Kidney (tissue), 13 donors: ENCODE measurements at regions not wholly inside any gene's neighbourhood (a gene's known extent, or its start where the extent isn't known, plus 50 kb on each side); places are given as distances from the start of the nearest gene placed in this dataset.

Source experiments
- DNase-seq, 5 donors: peaks; one replicate each; pipeline ENCODE4 v3.0.0-alpha.2; 2013 to 2020
- FAIRE-seq: peaks from 2 replicates; lab custom pipeline; 2012; peaks lifted over from hg19 to GRCh38; lab: Jason Lieb, UNC
- H3K27ac ChIP-seq, 2 donors: one replicate each; pipeline ENCODE4 v1.7.0; 2013; ENCODE audit warnings: low read depth in 2 of 2, low read length in 2 of 2, inconsistent platforms in 1 of 2
- H3K27me3 ChIP-seq: one replicate; pipeline ENCODE4 v1.7.1; 2013; ENCODE audit warnings: low read length, inconsistent platforms; ENCODE audit not compliant: control insufficient read depth, insufficient read depth
- H3K36me3 ChIP-seq, 3 donors: one replicate each; pipeline versions ENCODE4 v1.7.0 to v1.7.1; 2013; ENCODE audit warnings: low read length in 3 of 3, control low read depth in 1 of 3, inconsistent platforms in 1 of 3; ENCODE audit not compliant: insufficient read depth in 3 of 3, control insufficient read depth in 2 of 3
- H3K4me1 ChIP-seq, 3 donors: one replicate each; pipeline versions ENCODE4 v1.7.0 to v1.7.1; 2013; ENCODE audit warnings: low read length in 3 of 3, inconsistent platforms in 1 of 3, low read depth in 1 of 3; ENCODE audit not compliant: control insufficient read depth in 2 of 3, insufficient read depth in 2 of 3
- H3K4me3 ChIP-seq, 3 donors: one replicate each; pipeline versions ENCODE4 v1.7.0 to v1.8.1; 2013; ENCODE audit warnings: low read length in 3 of 3, control low read depth in 1 of 3, inconsistent platforms in 1 of 3
- H3K9ac ChIP-seq, 3 donors: one replicate each; pipeline versions ENCODE4 v1.7.0 to v1.7.1; 2013; ENCODE audit warnings: low read length in 3 of 3, control low read depth in 1 of 3, inconsistent platforms in 1 of 3
- H3K9me3 ChIP-seq, 3 donors: one replicate each; pipeline versions ENCODE4 v1.7.0 to v1.7.1; 2013; ENCODE audit warnings: low read length in 3 of 3, control low read depth in 1 of 3, inconsistent platforms in 1 of 3; ENCODE audit not compliant: control insufficient read depth in 2 of 3, insufficient read depth in 1 of 3
- CTCF ChIP-seq: IDR thresholded peaks from 3 replicates; pipeline ENCODE4 v1.5.1; 2012; ENCODE audit warnings: mild to moderate bottlenecking, moderate library complexity, borderline replicate concordance; ENCODE audit not compliant: insufficient read depth; ENCODE audit errors: extremely low read depth
- intact Hi-C: fragments of 100-400 bp; cut with DNase I; formaldehyde crosslinking; loops from one replicate; pipeline ENCODE4 v1.11.1; 2022
- donor health status: control.
- donor health status: control.
- donor health status: control.
- donor health status: control.
- donor health status: control.
- donor health status: DM: yes; HTN: yes; CAD: no.
- donor health status: Normal renal cell carcinoma (clear cell type).

- no peak for FAIRE-seq
- Histone ChIP-seq H3K9ac (no peak overlapping the region), H3K36me3 (no peaks in the 10 kb centered on the region), H3K4me1 (no peaks in the 10 kb centered on the region), H3K27me3 (no peaks in the 10 kb centered on the region), H3K4me3 (no peak overlapping the region), H3K9me3 (no peaks in the 10 kb centered on the region), H3K27ac (no peak overlapping the region)
- intact Hi-C loops = no loop called here
- no peak for TF ChIP-seq CTCF
- DNase-seq = no peak
Observed at GRCh38 chr12:30399859-30400258, 295.8 kb downstream of the IPO8 start.

- H3K9ac ChIP-seq = no peak overlapping the region
- no peak for FAIRE-seq
- no peaks in the 10 kb centered on the region for H3K36me3 ChIP-seq
- no peaks in the 10 kb centered on the region for H3K9me3 ChIP-seq
- intact Hi-C loops = no loop called here
- no peak for DNase-seq
- no peak for TF ChIP-seq CTCF
- no peak overlapping the region for H3K27ac ChIP-seq
- H3K4me1 ChIP-seq = no peaks in the 10 kb centered on the region
- H3K27me3 ChIP-seq = no peaks in the 10 kb centered on the region
- H3K4me3 ChIP-seq = no peak overlapping the region
Observed at GRCh38 chr12:30396576-30396975, 299.1 kb downstream of the IPO8 start.

GRCh38 chr12:30395190-30395589 lies 300.5 kb downstream of the IPO8 start:
- no peaks in the 10 kb centered on the region for H3K27me3 ChIP-seq
- TF ChIP-seq CTCF = no peak
- H3K9ac ChIP-seq = no peak overlapping the region
- DNase-seq = no peak
- intact Hi-C loops = no loop called here
- no peak overlapping the region for H3K4me3 ChIP-seq
- no peaks in the 10 kb centered on the region for H3K9me3 ChIP-seq
- no peaks in the 10 kb centered on the region for H3K36me3 ChIP-seq
- no peak for FAIRE-seq
- H3K27ac ChIP-seq = no peak overlapping the region
- no peaks in the 10 kb centered on the region for H3K4me1 ChIP-seq

GRCh38 chr12:30391766-30392366 lies 303.8 kb downstream of the IPO8 start:
- no peak for TF ChIP-seq CTCF
- FAIRE-seq (no peak), DNase-seq (no peak)
- H3K9me3 ChIP-seq = peaks cover 0 to 4% (median 0%) of the 10 kb centered on the region in 3 donors
- no peak overlapping the region for H3K27ac ChIP-seq
- H3K4me3 ChIP-seq = no peak overlapping the region
- no peaks in the 10 kb centered on the region for H3K4me1 ChIP-seq
- no peaks in the 10 kb centered on the region for H3K36me3 ChIP-seq
- no peak overlapping the region for H3K9ac ChIP-seq
- H3K27me3 ChIP-seq = no peaks in the 10 kb centered on the region
- intact Hi-C loops = no loop called here
